Right atrium auricular region (tissue), 2 donors: ENCODE measurements at regions not wholly inside any gene's neighbourhood (a gene's known extent, or its start where the extent isn't known, plus 50 kb on each side); places are given as distances from the start of the nearest gene placed in this dataset.
A peak's percentile ranks its signal among the peaks of the same experiment; 100 is the strongest.

Experiments
- DNase-seq: peaks from one replicate; pipeline ENCODE4 v3.0.0-alpha.2; 2019; ENCODE audit warnings: low spot score
- H3K27ac ChIP-seq, 2 donors: fragments of 200-600 bp; sonication (generic); 1 replicate in 1 of 2; 2 replicates in 1 of 2; pipeline ENCODE4 v1.5.1; 2016 to 2019
- H3K27me3 ChIP-seq, 2 donors: fragments of 200-600 bp; sonication (generic); one replicate each; pipeline versions ENCODE4 v1.5.1 to v1.6.0; 2017 to 2019
- H3K36me3 ChIP-seq: fragments of 200-600 bp; sonication (generic); one replicate; pipeline ENCODE4 v1.5.1; 2016
- H3K4me1 ChIP-seq, 2 donors: fragments of 200-600 bp; sonication (generic); one replicate each; pipeline versions ENCODE4 v1.5.1 to v1.6.0; 2017 to 2019
- H3K4me3 ChIP-seq, 2 donors: fragments of 200-600 bp; sonication (generic); 1 replicate in 1 of 2; 2 replicates in 1 of 2; pipeline ENCODE4 v1.5.1; 2017 to 2019; ENCODE audit warnings: mild to moderate bottlenecking in 1 of 2, moderate library complexity in 1 of 2
- H3K9me3 ChIP-seq, 2 donors: fragments of 200-600 bp; sonication (generic); one replicate each; pipeline ENCODE4 v1.5.1; 2019
- CTCF ChIP-seq, 2 donors: fragments of 200-600 bp; sonication (generic); IDR thresholded peaks; one replicate each; pipeline ENCODE4 v1.5.1; 2019; ENCODE audit warnings: antibody characterized with exemption in 2 of 2

- Histone ChIP-seq H3K27ac (no peak overlapping the region), H3K27me3 (no peaks in the 10 kb centered on the region), H3K9me3 (no peaks in the 10 kb centered on the region), H3K4me3 (no peak overlapping the region), H3K36me3 (no peaks in the 10 kb centered on the region), H3K4me1 (no peaks in the 10 kb centered on the region)
- no peak for TF ChIP-seq CTCF (IDR thresholded peaks at IDR 0.05)
- no peak for DNase-seq
These were observed 150.1 kb upstream of the CDH11 start for GRCh38 chr16:65271996-65272395.

- no peaks in the 10 kb centered on the region for H3K4me1 ChIP-seq
- H3K27ac ChIP-seq = no peak overlapping the region
- no peak for DNase-seq
- H3K9me3 ChIP-seq = no peaks in the 10 kb centered on the region
- H3K36me3 ChIP-seq = no peaks in the 10 kb centered on the region
- no peak for TF ChIP-seq CTCF (IDR thresholded peaks at IDR 0.05)
- no peaks in the 10 kb centered on the region for H3K27me3 ChIP-seq
- no peak overlapping the region for H3K4me3 ChIP-seq
These were observed 146.5 kb upstream of the CDH11 start for GRCh38 chr16:65268331-65268730.

GRCh38 chr16:65263896-65264295 is 142.0 kb upstream of the CDH11 start:
- DNase-seq = no peak
- TF ChIP-seq CTCF (IDR thresholded peaks at IDR 0.05) = no peak
- no peak overlapping the region for H3K4me3 ChIP-seq
- no peaks in the 10 kb centered on the region for H3K4me1 ChIP-seq
- no peaks in the 10 kb centered on the region for H3K27me3 ChIP-seq
- no peak overlapping the region for H3K27ac ChIP-seq
- H3K36me3 ChIP-seq = no peaks in the 10 kb centered on the region
- H3K9me3 ChIP-seq = no peaks in the 10 kb centered on the region

- H3K9me3 ChIP-seq = no peaks in the 10 kb centered on the region
- DNase-seq = no peak
- H3K36me3 ChIP-seq = no peaks in the 10 kb centered on the region
- H3K27ac ChIP-seq = no peak overlapping the region
- no peaks in the 10 kb centered on the region for H3K27me3 ChIP-seq
- H3K4me1 ChIP-seq = no peaks in the 10 kb centered on the region
- no peak for TF ChIP-seq CTCF (IDR thresholded peaks at IDR 0.05)
- no peak overlapping the region for H3K4me3 ChIP-seq
These were observed 138.9 kb upstream of the CDH11 start for GRCh38 chr16:65260746-65261145.

- Histone ChIP-seq H3K36me3 (no peaks in the 10 kb centered on the region), H3K9me3 (no peaks in the 10 kb centered on the region), H3K4me1 (peaks cover 0 to 10% of the 10 kb centered on the region in 2 donors), H3K27me3 (no peaks in the 10 kb centered on the region), H3K27ac (no peak overlapping the region), H3K4me3 (no peak overlapping the region)
- no peak for DNase-seq
- no peak for TF ChIP-seq CTCF (IDR thresholded peaks at IDR 0.05)
These were observed 132.3 kb upstream of the CDH11 start for GRCh38 chr16:65254144-65254543.

GRCh38 chr16:65249768-65250167 is 127.9 kb upstream of the CDH11 start:
- Histone ChIP-seq H3K27me3 (no peaks in the 10 kb centered on the region), H3K27ac (peak overlapping the region; percentile 36 to 69), H3K4me1 (peaks cover 0 to 10% of the 10 kb centered on the region in 2 donors), H3K36me3 (no peaks in the 10 kb centered on the region), H3K9me3 (no peaks in the 10 kb centered on the region), H3K4me3 (no peak overlapping the region)
- DNase-seq = peak; percentile 86
- TF ChIP-seq CTCF (IDR thresholded peaks at IDR 0.05) = no peak
